Astrocyte of the cerebellum (primary cell): ENCODE measurements at regions not wholly inside any gene's neighbourhood (a gene's known extent, or its start where the extent isn't known, plus 50 kb on each side); places are given as distances from the start of the nearest gene placed in this dataset.
A peak's percentile ranks its signal among the peaks of the same experiment; 100 is the strongest.
"Not testable (repeated sequence)": the region's sequence is repeated elsewhere in the genome, so short reads cannot be mapped to it uniquely, and the experiment has no call there.

Source experiments
- DNase-seq: peaks from one replicate; pipeline ENCODE4 v3.0.0-alpha.2; 2011; ENCODE audit warnings: low read depth
- H3K4me3 ChIP-seq: 2 replicates; pipeline ENCODE4 v1.5.1; 2011; ENCODE audit warnings: mild to moderate bottlenecking, low read depth, low read length, moderate library complexity
- CTCF ChIP-seq: IDR thresholded peaks from 2 replicates; pipeline ENCODE4 v1.5.1; 2012; ENCODE audit warnings: low read length, low read depth, moderate library complexity, mild to moderate bottlenecking; ENCODE audit errors: missing control alignments
- in situ Hi-C: cut with HindIII; loops from 2 replicates; pipeline ENCODE4 v1.10.0; 2017; ENCODE audit warnings: low sequenced_read_pairs

GRCh38 chrX:95764972-95765451 is 919.6 kb upstream of the DIAPH2 start:
- no peak overlapping the region for H3K4me3 ChIP-seq
- in situ Hi-C loops: no loop called here
- peak; percentile 42 for TF ChIP-seq CTCF
- peak; percentile 19 for DNase-seq

- H3K4me3 ChIP-seq, in situ Hi-C loops, DNase-seq: not testable (repeated sequence)
Measured at GRCh38 chrX:95771198-95771597, 913.4 kb upstream of the DIAPH2 start.

GRCh38 chrX:95791876-95792275 is 892.8 kb upstream of the DIAPH2 start:
- H3K4me3 ChIP-seq: no peak overlapping the region
- in situ Hi-C loops: no loop called here
- no peak for TF ChIP-seq CTCF
- DNase-seq: no peak

GRCh38 chrX:95797344-95797743 is 887.3 kb upstream of the DIAPH2 start:
- no peak for TF ChIP-seq CTCF
- in situ Hi-C loops: no loop called here

GRCh38 chrX:95823796-95824195 is 860.8 kb upstream of the DIAPH2 start:
- H3K4me3 ChIP-seq: no peak overlapping the region
- DNase-seq: no peak
- in situ Hi-C loops: no loop called here
- TF ChIP-seq CTCF: no peak

More at GRCh38 chrX:95797344-95797743, 887.3 kb upstream of the DIAPH2 start:
- DNase-seq: no peak
- H3K4me3 ChIP-seq: no peak overlapping the region

- in situ Hi-C loops: no loop called here
Measured at GRCh38 chrX:95835223-95835622, 849.4 kb upstream of the DIAPH2 start.

GRCh38 chrX:95836517-95836916 is 848.1 kb upstream of the DIAPH2 start:
- no peak for TF ChIP-seq CTCF
- no peak overlapping the region for H3K4me3 ChIP-seq
- no peak for DNase-seq
- in situ Hi-C loops: no loop called here

More at GRCh38 chrX:95835223-95835622, 849.4 kb upstream of the DIAPH2 start:
- TF ChIP-seq CTCF: no peak
- H3K4me3 ChIP-seq: no peak overlapping the region
- no peak for DNase-seq
